NCI-H1105 treated with DMSO at 0.1 percent for 48 hours (cell line): ENCODE measurements at regions not wholly inside any gene's neighbourhood (a gene's known extent, or its start where the extent isn't known, plus 50 kb on each side); places are given as distances from the start of the nearest gene placed in this dataset.

ENCODE experiments used
- DNase-seq: peaks from one replicate; lab custom pipeline; 2025; lab: John Stamatoyannopoulos, UW

GRCh38 chr7:156179872-156180390, 367.7 kb upstream of the SHH start:
- DNase-seq: no peak

- DNase-seq: no peak
Measured at GRCh38 chr7:156178857-156179256, 366.6 kb upstream of the SHH start.

- no peak for DNase-seq
Measured at GRCh38 chr7:156178214-156178613, 366.0 kb upstream of the SHH start.

GRCh38 chr7:156177422-156178055, 365.3 kb upstream of the SHH start:
- peak; percentile 86 for DNase-seq

GRCh38 chr7:156176039-156176438, 363.8 kb upstream of the SHH start:
- no peak for DNase-seq

- DNase-seq: no peak
Measured at GRCh38 chr7:156175003-156175402, 362.7 kb upstream of the SHH start.

- DNase-seq: no peak
Measured at GRCh38 chr7:156174428-156174827, 362.2 kb upstream of the SHH start.

- no peak for DNase-seq
Measured at GRCh38 chr7:156173748-156174353, 361.6 kb upstream of the SHH start.

GRCh38 chr7:156173346-156173745, 361.1 kb upstream of the SHH start:
- DNase-seq: no peak

- DNase-seq: no peak
Measured at GRCh38 chr7:156172638-156173037, 360.4 kb upstream of the SHH start.

GRCh38 chr7:156169474-156170370, 357.5 kb upstream of the SHH start:
- DNase-seq: no peak

- no peak for DNase-seq
Measured at GRCh38 chr7:156168434-156168833, 356.2 kb upstream of the SHH start.

GRCh38 chr7:156167987-156168386, 355.7 kb upstream of the SHH start:
- DNase-seq: no peak

GRCh38 chr7:156167417-156167807, 355.1 kb upstream of the SHH start:
- DNase-seq: no peak

- DNase-seq: no peak
Measured at GRCh38 chr7:156166692-156167416, 354.6 kb upstream of the SHH start.

- DNase-seq: no peak
Measured at GRCh38 chr7:156163747-156164146, 351.5 kb upstream of the SHH start.

- DNase-seq: no peak
Measured at GRCh38 chr7:156162451-156162850, 350.2 kb upstream of the SHH start.

- DNase-seq: no peak
Measured at GRCh38 chr7:156160811-156161210, 348.5 kb upstream of the SHH start.

- DNase-seq: no peak
Measured at GRCh38 chr7:156158693-156159092, 346.4 kb upstream of the SHH start.

GRCh38 chr7:156158213-156158612, 345.9 kb upstream of the SHH start:
- DNase-seq: no peak

GRCh38 chr7:156157409-156158012, 345.2 kb upstream of the SHH start:
- no peak for DNase-seq
